GM12878 (cell line): ENCODE measurements at regions not wholly inside any gene's neighbourhood (a gene's known extent, or its start where the extent isn't known, plus 50 kb on each side); places are given as distances from the start of the nearest gene placed in this dataset.

ENCODE experiments used
- ATAC-seq: fragments of 200-7000 bp; cut with Tn5 transposase; 3 replicates; pipeline ENCODE4 v1.9.1; 2020; ENCODE audit warnings: mild to moderate bottlenecking, moderate library complexity
- BruUV-seq: library from RNA; stranded (reverse); fragments of 400-500 nt; replicated peaks from 2 replicates; lab custom pipeline; 2021; lab: Mats Ljungman, UMichigan
- CTCF ChIA-PET: fragments of 300-600 bp; sonication (Branson Sonifier 250); formaldehyde crosslinking; extraction: SDS; loops from one replicate; lab custom pipeline; 2021; ENCODE audit warnings: inconsistent platforms; lab: Yijun Ruan, JAX
- POLR2A ChIA-PET: fragments of 350-600 bp; formaldehyde crosslinking; extraction: SDS; loops from one replicate; lab custom pipeline; 2021; ENCODE audit warnings: inconsistent platforms; lab: Charles Lee
- RAD21 ChIA-PET: fragments of 300-600 bp; sonication (Branson Sonifier 250); formaldehyde crosslinking; loops from one replicate; lab custom pipeline; 2023; ENCODE audit warnings: antibody characterized with exemption; ENCODE audit not compliant: unreplicated experiment; lab: Charles Lee
- SMC1A ChIA-PET: fragments of 300-600 bp; sonication (Branson Sonifier 250); formaldehyde crosslinking; loops from one replicate; lab custom pipeline; 2023; ENCODE audit not compliant: unreplicated experiment, uncharacterized antibody; lab: Charles Lee
- DNase-seq: peaks from one replicate; pipeline ENCODE4 v3.0.0-alpha.2; 2011; ENCODE audit warnings: low read depth, low spot score
- FAIRE-seq: peaks from 3 replicates; lab custom pipeline; 2011; peaks lifted over from hg19 to GRCh38; lab: Jason Lieb, UNC
- H2AFZ ChIP-seq: 2 replicates; pipeline ENCODE4 v1.6.0; 2011; ENCODE audit warnings: low read depth, low read length, control low read depth; ENCODE audit not compliant: control insufficient read depth
- H3K27ac ChIP-seq: 2 replicates; pipeline ENCODE4 v1.5.1; 2011; ENCODE audit warnings: control low read depth; ENCODE audit not compliant: control insufficient read depth, insufficient read depth
- H3K27me3 ChIP-seq, 2 experiments: replicated peaks in 1 of 2; 2 replicates each; pipeline versions ENCODE4 v1.6.0 to v1.6.1; 2011; ENCODE audit warnings: low read length in 1 of 2; ENCODE audit not compliant: control insufficient read depth in 2 of 2, insufficient read depth in 2 of 2
- H3K36me3 ChIP-seq, 2 experiments: 2 replicates each; pipeline ENCODE4 v1.5.1; 2011; ENCODE audit warnings: low read length in 1 of 2; ENCODE audit not compliant: control insufficient read depth in 2 of 2, insufficient read depth in 2 of 2
- H3K4me1 ChIP-seq: 2 replicates; pipeline ENCODE4 v1.6.1; 2011; ENCODE audit warnings: mild to moderate bottlenecking, low read length, moderate library complexity, mixed read lengths; ENCODE audit not compliant: control insufficient read depth, insufficient read depth
- H3K4me2 ChIP-seq: 2 replicates; pipeline ENCODE4 v1.6.0; 2011; ENCODE audit warnings: control low read depth; ENCODE audit not compliant: control insufficient read depth, insufficient read depth
- H3K4me3 ChIP-seq: fragments of 200-600 bp; sonication (generic); 2 replicates; pipeline ENCODE4 v1.5.1; 2016
- H3K79me2 ChIP-seq: 2 replicates; pipeline ENCODE4 v1.6.0; 2011; ENCODE audit warnings: low read length; ENCODE audit not compliant: control insufficient read depth, insufficient read depth
- H3K9ac ChIP-seq: 2 replicates; pipeline ENCODE4 v1.8.0; 2011; ENCODE audit warnings: low read length, control low read depth, mixed read lengths; ENCODE audit not compliant: control insufficient read depth, insufficient read depth
- H3K9me3 ChIP-seq: replicated peaks from 3 replicates; pipeline ENCODE4 v1.5.1; 2011; ENCODE audit warnings: mild to moderate bottlenecking, low read length; ENCODE audit not compliant: control insufficient read depth, insufficient read depth
- H4K20me1 ChIP-seq: 2 replicates; pipeline ENCODE4 v1.6.0; 2011; ENCODE audit not compliant: control insufficient read depth, insufficient read depth
- ASH2L ChIP-seq: fragments of 300-600, 200-600 bp; sonication (generic); IDR thresholded peaks from 2 replicates; pipeline ENCODE4 v1.6.1; 2017; ENCODE audit warnings: low read depth, mild to moderate bottlenecking, borderline replicate concordance
- FOXK2 ChIP-seq: fragments of 450-650 bp; IDR thresholded peaks from 2 replicates; pipeline ENCODE4 v1.6.1; 2017; ENCODE audit warnings: mild to moderate bottlenecking, moderate library complexity
- JUND ChIP-seq: IDR thresholded peaks from 2 replicates; pipeline ENCODE4 v1.6.1; 2012; ENCODE audit warnings: low read depth, mild to moderate bottlenecking, low read length, improper control_type of control experiment, moderate library complexity
- KAT2A ChIP-seq: conservative IDR thresholded peaks from 2 replicates; pipeline ENCODE4 v1.6.1; 2011; ENCODE audit warnings: low read depth, low read length; ENCODE audit not compliant: control insufficient read depth
- NFYB ChIP-seq: IDR thresholded peaks from 2 replicates; pipeline ENCODE4 v1.6.1; 2011; ENCODE audit warnings: low read depth, mild to moderate bottlenecking, low read length, improper control_type of control experiment, moderate library complexity; ENCODE audit not compliant: insufficient read depth
- NR2C1 ChIP-seq: fragments of 450-650 bp; IDR thresholded peaks from 2 replicates; pipeline ENCODE4 v1.6.1; 2017; ENCODE audit warnings: antibody characterized with exemption, mild to moderate bottlenecking, moderate library complexity
- PAX5 ChIP-seq: IDR thresholded peaks from 2 replicates; pipeline ENCODE4 v1.6.1; 2011; ENCODE audit warnings: low read depth, low read length, borderline replicate concordance
- POLR2A ChIP-seq: IDR thresholded peaks from 2 replicates; pipeline ENCODE4 v1.6.1; 2011; ENCODE audit warnings: low read depth, mild to moderate bottlenecking, low read length
- RBBP5 ChIP-seq: fragments of 200-600 bp; sonication (generic); conservative IDR thresholded peaks from 2 replicates; pipeline ENCODE4 v1.6.1; 2016
- RUNX3 ChIP-seq: IDR thresholded peaks from 2 replicates; pipeline ENCODE4 v1.6.1; 2012; ENCODE audit warnings: low read length, inconsistent platforms
- SUZ12 ChIP-seq: fragments of 200-600 bp; sonication (generic); IDR thresholded peaks from one replicate; pipeline ENCODE4 v1.6.1; 2018; ENCODE audit warnings: antibody characterized with exemption, mild to moderate bottlenecking; ENCODE audit not compliant: unreplicated experiment
- whole genome bisulfite sequencing: methylation state at CpG from one replicate; pipeline ENCODE4 v1.1.6; 2016; ENCODE audit warnings: low lambda C conversion rate; ENCODE audit not compliant: insufficient replicate concordance, insufficient coverage; ENCODE audit errors: missing lambda C conversion rate; 5-methylcytosine and 5-hydroxymethylcytosine counted together
- in situ Hi-C: fragments of 300-500 bp; cut with MboI; formaldehyde crosslinking; loops from 9 replicates; pipeline ENCODE4 v1.14.3; 2018; ENCODE audit warnings: mixed read lengths
- intact Hi-C: fragments of 100-400 bp; cut with micrococcal nuclease; formaldehyde crosslinking; loops from one replicate; pipeline ENCODE4 v1.14.2; 2022; ENCODE audit not compliant: unreplicated experiment
- TF ChIP-seq, protein P1 (sequence below): IDR thresholded peaks from 2 replicates; pipeline ENCODE4 v1.6.1; 2012; ENCODE audit warnings: mild to moderate bottlenecking, low read depth, low read length
- TF ChIP-seq, protein P2 (sequence below): fragments of 450-650 bp; IDR thresholded peaks from 2 replicates; pipeline ENCODE4 v1.6.1; 2016; ENCODE audit warnings: mild to moderate bottlenecking, moderate library complexity, borderline replicate concordance
- TF ChIP-seq, protein P3 (sequence below): fragments of 450-650 bp; IDR thresholded peaks from 2 replicates; pipeline ENCODE4 v1.6.1; 2017; ENCODE audit warnings: antibody characterized with exemption, mild to moderate bottlenecking, moderate library complexity
- TF ChIP-seq, protein P4 (sequence below): IDR thresholded peaks from 2 replicates; pipeline ENCODE4 v1.6.1; 2012; ENCODE audit warnings: low read depth, low read length, improper control_type of control experiment

DNA sequence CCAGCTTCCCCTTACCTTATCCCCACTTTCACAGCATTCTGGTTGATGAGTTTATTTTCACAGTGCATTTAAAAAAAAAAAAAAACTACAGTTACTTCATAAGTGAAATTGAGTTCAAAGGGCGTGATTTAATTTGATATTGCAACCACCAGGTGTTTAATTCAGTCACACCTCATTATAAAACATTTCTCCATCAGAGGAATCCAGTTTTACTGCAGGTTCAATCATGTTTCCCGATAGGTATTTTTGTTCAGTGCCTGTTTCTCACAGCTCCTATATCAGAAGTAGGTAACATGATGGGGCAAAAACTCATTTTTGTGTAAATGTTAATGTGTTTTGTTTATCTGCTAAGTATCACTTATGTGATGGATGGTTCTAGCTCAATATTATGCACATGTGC is 102.3 kb upstream of the PCDH7 start:
- H3K9me3 ChIP-seq, result no peaks in the 10 kb centered on the region
- H3K4me3 ChIP-seq, result no peak overlapping the region
- ATAC-seq (no peak), DNase-seq (no peak), FAIRE-seq (no peak)
- ChIA-PET SMC1A (interaction anchor here (2.5 kb wide), 1 partner anchor 12 kb away, joined by 6 read pairs; no protein-coding TSS in a partner anchor), POLR2A (interaction anchor here (0.6 kb wide), 1 partner anchor 594 kb away, joined by 3 read pairs; no protein-coding TSS in a partner anchor), CTCF (interaction anchor here (0.6 to 1.1 kb wide), 2 partner anchors 237 to 640 kb away, joined by 3 read pairs; no protein-coding TSS in a partner anchor), RAD21 (no interaction called here)
- no peak overlapping the region for H2AFZ ChIP-seq
- no peaks in the 10 kb centered on the region for H3K36me3 ChIP-seq
- H3K79me2 ChIP-seq, result no peaks in the 10 kb centered on the region
- intact Hi-C loops, result no loop called here
- BruUV-seq, result no TSS peak
- H4K20me1 ChIP-seq, result no peaks in the 10 kb centered on the region
- no peak overlapping the region for H3K27ac ChIP-seq
- no peaks in the 10 kb centered on the region for H3K4me1 ChIP-seq
- no peak overlapping the region for H3K9ac ChIP-seq
- 13% methylated on average over 2 of the region's 2 CpGs for WGBS
- H3K27me3 ChIP-seq, result no peaks in the 10 kb centered on the region
- no peak overlapping the region for H3K4me2 ChIP-seq
- in situ Hi-C loops, result no loop called here
- TF ChIP-seq, protein P1, sequence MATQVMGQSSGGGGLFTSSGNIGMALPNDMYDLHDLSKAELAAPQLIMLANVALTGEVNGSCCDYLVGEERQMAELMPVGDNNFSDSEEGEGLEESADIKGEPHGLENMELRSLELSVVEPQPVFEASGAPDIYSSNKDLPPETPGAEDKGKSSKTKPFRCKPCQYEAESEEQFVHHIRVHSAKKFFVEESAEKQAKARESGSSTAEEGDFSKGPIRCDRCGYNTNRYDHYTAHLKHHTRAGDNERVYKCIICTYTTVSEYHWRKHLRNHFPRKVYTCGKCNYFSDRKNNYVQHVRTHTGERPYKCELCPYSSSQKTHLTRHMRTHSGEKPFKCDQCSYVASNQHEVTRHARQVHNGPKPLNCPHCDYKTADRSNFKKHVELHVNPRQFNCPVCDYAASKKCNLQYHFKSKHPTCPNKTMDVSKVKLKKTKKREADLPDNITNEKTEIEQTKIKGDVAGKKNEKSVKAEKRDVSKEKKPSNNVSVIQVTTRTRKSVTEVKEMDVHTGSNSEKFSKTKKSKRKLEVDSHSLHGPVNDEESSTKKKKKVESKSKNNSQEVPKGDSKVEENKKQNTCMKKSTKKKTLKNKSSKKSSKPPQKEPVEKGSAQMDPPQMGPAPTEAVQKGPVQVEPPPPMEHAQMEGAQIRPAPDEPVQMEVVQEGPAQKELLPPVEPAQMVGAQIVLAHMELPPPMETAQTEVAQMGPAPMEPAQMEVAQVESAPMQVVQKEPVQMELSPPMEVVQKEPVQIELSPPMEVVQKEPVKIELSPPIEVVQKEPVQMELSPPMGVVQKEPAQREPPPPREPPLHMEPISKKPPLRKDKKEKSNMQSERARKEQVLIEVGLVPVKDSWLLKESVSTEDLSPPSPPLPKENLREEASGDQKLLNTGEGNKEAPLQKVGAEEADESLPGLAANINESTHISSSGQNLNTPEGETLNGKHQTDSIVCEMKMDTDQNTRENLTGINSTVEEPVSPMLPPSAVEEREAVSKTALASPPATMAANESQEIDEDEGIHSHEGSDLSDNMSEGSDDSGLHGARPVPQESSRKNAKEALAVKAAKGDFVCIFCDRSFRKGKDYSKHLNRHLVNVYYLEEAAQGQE, result no peak
- no peak for TF ChIP-seq ASH2L
- TF ChIP-seq, protein P2, sequence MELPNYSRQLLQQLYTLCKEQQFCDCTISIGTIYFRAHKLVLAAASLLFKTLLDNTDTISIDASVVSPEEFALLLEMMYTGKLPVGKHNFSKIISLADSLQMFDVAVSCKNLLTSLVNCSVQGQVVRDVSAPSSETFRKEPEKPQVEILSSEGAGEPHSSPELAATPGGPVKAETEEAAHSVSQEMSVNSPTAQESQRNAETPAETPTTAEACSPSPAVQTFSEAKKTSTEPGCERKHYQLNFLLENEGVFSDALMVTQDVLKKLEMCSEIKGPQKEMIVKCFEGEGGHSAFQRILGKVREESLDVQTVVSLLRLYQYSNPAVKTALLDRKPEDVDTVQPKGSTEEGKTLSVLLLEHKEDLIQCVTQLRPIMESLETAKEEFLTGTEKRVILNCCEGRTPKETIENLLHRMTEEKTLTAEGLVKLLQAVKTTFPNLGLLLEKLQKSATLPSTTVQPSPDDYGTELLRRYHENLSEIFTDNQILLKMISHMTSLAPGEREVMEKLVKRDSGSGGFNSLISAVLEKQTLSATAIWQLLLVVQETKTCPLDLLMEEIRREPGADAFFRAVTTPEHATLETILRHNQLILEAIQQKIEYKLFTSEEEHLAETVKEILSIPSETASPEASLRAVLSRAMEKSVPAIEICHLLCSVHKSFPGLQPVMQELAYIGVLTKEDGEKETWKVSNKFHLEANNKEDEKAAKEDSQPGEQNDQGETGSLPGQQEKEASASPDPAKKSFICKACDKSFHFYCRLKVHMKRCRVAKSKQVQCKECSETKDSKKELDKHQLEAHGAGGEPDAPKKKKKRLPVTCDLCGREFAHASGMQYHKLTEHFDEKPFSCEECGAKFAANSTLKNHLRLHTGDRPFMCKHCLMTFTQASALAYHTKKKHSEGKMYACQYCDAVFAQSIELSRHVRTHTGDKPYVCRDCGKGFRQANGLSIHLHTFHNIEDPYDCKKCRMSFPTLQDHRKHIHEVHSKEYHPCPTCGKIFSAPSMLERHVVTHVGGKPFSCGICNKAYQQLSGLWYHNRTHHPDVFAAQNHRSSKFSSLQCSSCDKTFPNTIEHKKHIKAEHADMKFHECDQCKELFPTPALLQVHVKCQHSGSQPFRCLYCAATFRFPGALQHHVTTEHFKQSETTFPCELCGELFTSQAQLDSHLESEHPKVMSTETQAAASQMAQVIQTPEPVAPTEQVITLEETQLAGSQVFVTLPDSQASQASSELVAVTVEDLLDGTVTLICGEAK, result no peak
- no peak for TF ChIP-seq KAT2A
- no peak for TF ChIP-seq PAX5
- no peak for TF ChIP-seq RBBP5
- no peak for TF ChIP-seq NR2C1
- no peak for TF ChIP-seq RUNX3
- TF ChIP-seq, protein P3, sequence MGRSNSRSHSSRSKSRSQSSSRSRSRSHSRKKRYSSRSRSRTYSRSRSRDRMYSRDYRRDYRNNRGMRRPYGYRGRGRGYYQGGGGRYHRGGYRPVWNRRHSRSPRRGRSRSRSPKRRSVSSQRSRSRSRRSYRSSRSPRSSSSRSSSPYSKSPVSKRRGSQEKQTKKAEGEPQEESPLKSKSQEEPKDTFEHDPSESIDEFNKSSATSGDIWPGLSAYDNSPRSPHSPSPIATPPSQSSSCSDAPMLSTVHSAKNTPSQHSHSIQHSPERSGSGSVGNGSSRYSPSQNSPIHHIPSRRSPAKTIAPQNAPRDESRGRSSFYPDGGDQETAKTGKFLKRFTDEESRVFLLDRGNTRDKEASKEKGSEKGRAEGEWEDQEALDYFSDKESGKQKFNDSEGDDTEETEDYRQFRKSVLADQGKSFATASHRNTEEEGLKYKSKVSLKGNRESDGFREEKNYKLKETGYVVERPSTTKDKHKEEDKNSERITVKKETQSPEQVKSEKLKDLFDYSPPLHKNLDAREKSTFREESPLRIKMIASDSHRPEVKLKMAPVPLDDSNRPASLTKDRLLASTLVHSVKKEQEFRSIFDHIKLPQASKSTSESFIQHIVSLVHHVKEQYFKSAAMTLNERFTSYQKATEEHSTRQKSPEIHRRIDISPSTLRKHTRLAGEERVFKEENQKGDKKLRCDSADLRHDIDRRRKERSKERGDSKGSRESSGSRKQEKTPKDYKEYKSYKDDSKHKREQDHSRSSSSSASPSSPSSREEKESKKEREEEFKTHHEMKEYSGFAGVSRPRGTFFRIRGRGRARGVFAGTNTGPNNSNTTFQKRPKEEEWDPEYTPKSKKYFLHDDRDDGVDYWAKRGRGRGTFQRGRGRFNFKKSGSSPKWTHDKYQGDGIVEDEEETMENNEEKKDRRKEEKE, result no peak
- TF ChIP-seq SUZ12, result no peak
- TF ChIP-seq, protein P4, sequence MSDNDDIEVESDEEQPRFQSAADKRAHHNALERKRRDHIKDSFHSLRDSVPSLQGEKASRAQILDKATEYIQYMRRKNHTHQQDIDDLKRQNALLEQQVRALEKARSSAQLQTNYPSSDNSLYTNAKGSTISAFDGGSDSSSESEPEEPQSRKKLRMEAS, result no peak
- TF ChIP-seq FOXK2, result no peak
- TF ChIP-seq JUND, result no peak
- TF ChIP-seq NFYB, result no peak
- TF ChIP-seq POLR2A, result no peak
